Spleen (tissue), 7 donors: ENCODE measurements at regions not wholly inside any gene's neighbourhood (a gene's known extent, or its start where the extent isn't known, plus 50 kb on each side); places are given as distances from the start of the nearest gene placed in this dataset.

Source experiments
- POLR2A ChIP-seq, 3 donors: fragments of 450-650 bp; IDR thresholded peaks; one replicate each; pipeline ENCODE4 v1.5.1; 2017; ENCODE audit warnings: antibody characterized with exemption in 3 of 3, mild to moderate bottlenecking in 1 of 3
- POLR2AphosphoS5 ChIP-seq, 3 donors: sonication (generic); formaldehyde crosslinking; IDR thresholded peaks; one replicate each; pipeline ENCODE4 v1.5.1; 2017; ENCODE audit warnings: antibody characterized with exemption in 3 of 3
- TF ChIP-seq, protein P1 (sequence below), 11 experiments: fragments of 200-600 bp in 7 of 11; fragments of 450-650 bp in 4 of 11; sonication (generic) in 4 of 11; IDR thresholded peaks in 8 of 11; conservative IDR thresholded peaks in 3 of 11; 1 replicate in 7 of 11; 2 replicates in 4 of 11; pipeline versions ENCODE4 v1.4.0 to v1.8.0; 2016 to 2021; ENCODE audit warnings: antibody characterized with exemption in 11 of 11, inconsistent platforms in 4 of 11, mild to moderate bottlenecking in 1 of 11
- donor health status: DM: no; HTN: no; CAD: no; lungs with moderate emphysema.
- donor health status: DM: no; HTN: no; CAD: no.
- donor health status: DM: no; HTN: no; CAD: no.

DNA sequence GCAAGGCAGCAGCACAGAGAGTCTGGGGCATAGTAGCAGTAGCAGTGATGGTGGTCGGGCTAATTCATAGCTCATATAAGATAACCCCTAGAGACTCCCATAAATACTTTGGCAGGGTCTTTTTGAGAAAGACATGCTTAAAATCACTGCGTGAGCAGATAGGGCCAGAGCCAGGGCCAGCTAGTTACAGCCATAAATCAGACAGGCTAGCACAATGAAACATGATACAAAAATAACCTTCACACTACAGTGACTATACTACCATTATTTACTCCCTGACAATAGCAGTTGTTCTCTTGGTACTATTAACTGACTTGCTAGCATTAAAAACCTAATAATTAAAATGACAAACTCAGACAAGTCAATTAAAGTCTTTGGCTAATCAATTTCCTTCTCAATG is 295.9 kb downstream of the SMARCA1 start:
- TF ChIP-seq, protein P1, sequence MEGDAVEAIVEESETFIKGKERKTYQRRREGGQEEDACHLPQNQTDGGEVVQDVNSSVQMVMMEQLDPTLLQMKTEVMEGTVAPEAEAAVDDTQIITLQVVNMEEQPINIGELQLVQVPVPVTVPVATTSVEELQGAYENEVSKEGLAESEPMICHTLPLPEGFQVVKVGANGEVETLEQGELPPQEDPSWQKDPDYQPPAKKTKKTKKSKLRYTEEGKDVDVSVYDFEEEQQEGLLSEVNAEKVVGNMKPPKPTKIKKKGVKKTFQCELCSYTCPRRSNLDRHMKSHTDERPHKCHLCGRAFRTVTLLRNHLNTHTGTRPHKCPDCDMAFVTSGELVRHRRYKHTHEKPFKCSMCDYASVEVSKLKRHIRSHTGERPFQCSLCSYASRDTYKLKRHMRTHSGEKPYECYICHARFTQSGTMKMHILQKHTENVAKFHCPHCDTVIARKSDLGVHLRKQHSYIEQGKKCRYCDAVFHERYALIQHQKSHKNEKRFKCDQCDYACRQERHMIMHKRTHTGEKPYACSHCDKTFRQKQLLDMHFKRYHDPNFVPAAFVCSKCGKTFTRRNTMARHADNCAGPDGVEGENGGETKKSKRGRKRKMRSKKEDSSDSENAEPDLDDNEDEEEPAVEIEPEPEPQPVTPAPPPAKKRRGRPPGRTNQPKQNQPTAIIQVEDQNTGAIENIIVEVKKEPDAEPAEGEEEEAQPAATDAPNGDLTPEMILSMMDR (IDR thresholded peaks at IDR 0.05 in 8 of 11, conservative IDR thresholded peaks at IDR 0.05 in 3 of 11) = no peak
- TF ChIP-seq POLR2A (IDR thresholded peaks at IDR 0.05) (no peak), POLR2AphosphoS5 (IDR thresholded peaks at IDR 0.05) (no peak)
